Neural progenitor cell (in vitro differentiated cells): ENCODE measurements at regions not wholly inside any gene's neighbourhood (a gene's known extent, or its start where the extent isn't known, plus 50 kb on each side); places are given as distances from the start of the nearest gene placed in this dataset.

ENCODE experiments used
- DNase-seq: peaks from one replicate; pipeline ENCODE4 v3.0.0-alpha.2; 2016; ENCODE audit warnings: low spot score
- H2AFZ ChIP-seq: fragments of 200-600 bp; sonication (generic); replicated peaks from 2 replicates; pipeline ENCODE4 v1.6.1; 2016; ENCODE audit warnings: antibody characterized with exemption
- H3F3A ChIP-seq: fragments of 200-600 bp; sonication (generic); 2 replicates; pipeline ENCODE4 v1.6.1; 2016; ENCODE audit warnings: antibody characterized with exemption, low read depth
- H3K27ac ChIP-seq: fragments of 200-600 bp; sonication (generic); 2 replicates; pipeline ENCODE4 v1.5.1; 2016; ENCODE audit warnings: mild to moderate bottlenecking
- H3K27me3 ChIP-seq: fragments of 200-600 bp; sonication (generic); 2 replicates; pipeline ENCODE4 v1.6.1; 2016; ENCODE audit warnings: mild to moderate bottlenecking, moderate library complexity
- H3K36me3 ChIP-seq: fragments of 200-600 bp; sonication (generic); 2 replicates; pipeline ENCODE4 v1.5.1; 2016
- H3K4me1 ChIP-seq: fragments of 200-600 bp; sonication (generic); 2 replicates; pipeline ENCODE4 v1.6.1; 2016; ENCODE audit warnings: mixed run types
- H3K4me2 ChIP-seq: fragments of 200-600 bp; sonication (generic); 2 replicates; pipeline ENCODE4 v1.6.1; 2016
- H3K4me3 ChIP-seq: fragments of 200-600 bp; sonication (generic); 2 replicates; pipeline ENCODE4 v1.5.1; 2016
- H3K79me2 ChIP-seq: fragments of 200-600 bp; sonication (generic); 2 replicates; pipeline ENCODE4 v1.6.1; 2016; ENCODE audit warnings: low read depth
- H3K9ac ChIP-seq: fragments of 200-600 bp; sonication (generic); 2 replicates; pipeline ENCODE4 v1.6.1; 2016
- H3K9me3 ChIP-seq: fragments of 200-600 bp; sonication (generic); 2 replicates; pipeline ENCODE4 v1.5.1; 2016; ENCODE audit warnings: low read depth
- H4K20me1 ChIP-seq: fragments of 200-600 bp; sonication (generic); 2 replicates; pipeline ENCODE4 v1.6.1; 2016; ENCODE audit warnings: low read depth
- H3K27ac Mint-ChIP-seq: 3 replicates; pipeline ENCODE4 v1.8.0; 2021; ENCODE audit warnings: mixed read lengths
- H3K27me3 Mint-ChIP-seq: 2 replicates; pipeline ENCODE4 v1.8.0; 2022; ENCODE audit warnings: low read depth, mild to moderate bottlenecking, inconsistent platforms, moderate library complexity, mixed read lengths; ENCODE audit not compliant: insufficient read depth
- H3K36me3 Mint-ChIP-seq: 3 replicates; pipeline ENCODE4 v1.8.0; 2021; ENCODE audit warnings: mixed read lengths
- H3K4me1 Mint-ChIP-seq: 3 replicates; pipeline ENCODE4 v1.8.0; 2021; ENCODE audit warnings: mixed read lengths
- H3K4me3 Mint-ChIP-seq: 3 replicates; pipeline ENCODE4 v1.8.0; 2021; ENCODE audit warnings: mild to moderate bottlenecking, moderate library complexity, mixed read lengths
- H3K9me3 Mint-ChIP-seq: 3 replicates; pipeline ENCODE4 v1.8.0; 2020; ENCODE audit warnings: mixed read lengths
- CTCF ChIP-seq: fragments of 200-600 bp; sonication (generic); IDR thresholded peaks from 2 replicates; pipeline ENCODE4 v1.5.1; 2017; ENCODE audit warnings: antibody characterized with exemption, mild to moderate bottlenecking
- EZH2 ChIP-seq: fragments of 200-600 bp; sonication (generic); IDR thresholded peaks from 2 replicates; pipeline ENCODE4 v1.6.1; 2017; ENCODE audit warnings: antibody characterized with exemption, mild to moderate bottlenecking, moderate library complexity
- EZH2phosphoT487 ChIP-seq: fragments of 200-600 bp; sonication (generic); IDR thresholded peaks from 2 replicates; pipeline ENCODE4 v1.6.1; 2017; ENCODE audit warnings: antibody characterized with exemption

- peaks cover 6% of the 10 kb centered on the region for H3K4me1 Mint-ChIP-seq
These were observed 405.8 kb downstream of the ATP23 start for GRCh38 chr12:58347188-58347587.

DNA sequence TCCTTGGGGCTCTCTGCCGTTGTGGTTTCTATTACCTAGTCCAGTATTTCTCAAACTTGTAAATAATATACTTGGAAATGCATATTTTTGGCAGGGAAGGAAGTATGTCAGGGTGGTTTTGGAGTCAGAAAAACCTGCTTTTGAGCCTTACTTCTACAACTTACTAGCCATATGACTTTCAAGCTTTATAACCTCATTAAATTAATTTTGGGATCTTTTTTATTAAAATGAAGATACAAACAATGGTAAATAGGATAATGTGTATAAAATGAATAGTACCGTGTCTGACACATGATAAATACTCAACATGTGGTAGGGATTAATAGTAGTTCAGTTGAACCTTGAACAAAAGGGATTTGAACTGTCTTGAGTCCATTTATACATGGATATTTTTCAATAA, 406.3 kb downstream of the ATP23 start:
- H2AFZ ChIP-seq = no peak overlapping the region
- peaks cover 6% of the 10 kb centered on the region for H3K4me1 Mint-ChIP-seq
- H3K36me3 ChIP-seq = no peaks in the 10 kb centered on the region
- H3K4me1 ChIP-seq = no peaks in the 10 kb centered on the region
- peaks cover 7% of the 10 kb centered on the region for H3K9me3 Mint-ChIP-seq
- H3K4me3 Mint-ChIP-seq = no peak overlapping the region
- H3K4me3 ChIP-seq = no peak overlapping the region
- no peaks in the 10 kb centered on the region for H3K79me2 ChIP-seq
- H3K4me2 ChIP-seq = no peak overlapping the region
- no peak overlapping the region for H3K9ac ChIP-seq
- DNase-seq = no peak
- H3K9me3 ChIP-seq = no peaks in the 10 kb centered on the region
- no peak overlapping the region for H3K27ac ChIP-seq
- H3K27me3 Mint-ChIP-seq = peaks cover 2% of the 10 kb centered on the region
- no peaks in the 10 kb centered on the region for H4K20me1 ChIP-seq
- H3K27ac Mint-ChIP-seq = no peak overlapping the region
- H3K36me3 Mint-ChIP-seq = no peaks in the 10 kb centered on the region
- H3F3A ChIP-seq = no peaks in the 10 kb centered on the region
- TF ChIP-seq EZH2 (no peak), EZH2phosphoT487 (no peak)
- no peaks in the 10 kb centered on the region for H3K27me3 ChIP-seq

More at GRCh38 chr12:58347188-58347587, 405.8 kb downstream of the ATP23 start:
- H3K36me3 Mint-ChIP-seq = no peaks in the 10 kb centered on the region
- H3F3A ChIP-seq = no peaks in the 10 kb centered on the region
- H3K27ac ChIP-seq = no peak overlapping the region
- H3K36me3 ChIP-seq = no peaks in the 10 kb centered on the region
- H3K4me1 ChIP-seq = no peaks in the 10 kb centered on the region
- H3K27me3 ChIP-seq = no peaks in the 10 kb centered on the region
- peaks cover 2% of the 10 kb centered on the region for H3K27me3 Mint-ChIP-seq
- H2AFZ ChIP-seq = no peak overlapping the region
- no peak overlapping the region for H3K4me2 ChIP-seq
- H3K4me3 Mint-ChIP-seq = no peak overlapping the region
- H3K9me3 ChIP-seq = no peaks in the 10 kb centered on the region
- no peak for DNase-seq
- H3K27ac Mint-ChIP-seq = no peak overlapping the region
- peaks cover 7% of the 10 kb centered on the region for H3K9me3 Mint-ChIP-seq
- H3K4me3 ChIP-seq = no peak overlapping the region
- H3K79me2 ChIP-seq = no peaks in the 10 kb centered on the region
- H4K20me1 ChIP-seq = no peaks in the 10 kb centered on the region
- TF ChIP-seq EZH2phosphoT487 (no peak), EZH2 (no peak), CTCF (no peak)
- H3K9ac ChIP-seq = no peak overlapping the region

DNA sequence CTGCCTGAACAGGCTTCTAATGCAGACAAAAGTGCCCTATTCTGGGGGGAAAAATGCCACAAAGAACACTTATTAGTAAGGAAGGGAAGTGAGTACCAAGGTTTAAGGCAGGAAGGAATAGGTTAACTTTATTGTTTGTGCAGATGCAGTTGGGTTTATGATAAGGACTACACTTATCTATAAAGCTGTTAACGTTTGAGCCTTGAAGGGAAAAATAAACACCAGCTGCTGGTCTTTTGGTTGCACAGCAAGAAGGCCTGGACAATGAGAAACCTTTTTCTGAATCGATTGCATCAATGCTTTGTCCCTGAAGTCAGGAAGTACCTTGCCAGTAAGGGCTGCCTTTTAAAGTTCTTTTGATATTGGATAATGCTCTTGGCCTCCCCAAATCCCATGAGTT, 407.8 kb downstream of the ATP23 start:
- Mint-ChIP-seq H3K4me3 (no peak overlapping the region), H3K27me3 (no peaks in the 10 kb centered on the region), H3K4me1 (peaks cover 6% of the 10 kb centered on the region), H3K36me3 (no peaks in the 10 kb centered on the region), H3K9me3 (peaks cover 7% of the 10 kb centered on the region), H3K27ac (no peak overlapping the region)
- no peaks in the 10 kb centered on the region for H3K9me3 ChIP-seq
- no peak overlapping the region for H3K4me3 ChIP-seq
- H3K79me2 ChIP-seq = no peaks in the 10 kb centered on the region
- H3K36me3 ChIP-seq = no peaks in the 10 kb centered on the region
- no peaks in the 10 kb centered on the region for H3K27me3 ChIP-seq
- no peak overlapping the region for H3K4me2 ChIP-seq
- no peak for DNase-seq
- no peak overlapping the region for H3K9ac ChIP-seq
- H4K20me1 ChIP-seq = no peaks in the 10 kb centered on the region
- no peak overlapping the region for H3K27ac ChIP-seq
- no peak overlapping the region for H2AFZ ChIP-seq
- no peak for TF ChIP-seq EZH2phosphoT487
- TF ChIP-seq EZH2 = no peak
- TF ChIP-seq CTCF = no peak
- peaks cover 7% of the 10 kb centered on the region for H3K4me1 ChIP-seq
- no peaks in the 10 kb centered on the region for H3F3A ChIP-seq

DNA sequence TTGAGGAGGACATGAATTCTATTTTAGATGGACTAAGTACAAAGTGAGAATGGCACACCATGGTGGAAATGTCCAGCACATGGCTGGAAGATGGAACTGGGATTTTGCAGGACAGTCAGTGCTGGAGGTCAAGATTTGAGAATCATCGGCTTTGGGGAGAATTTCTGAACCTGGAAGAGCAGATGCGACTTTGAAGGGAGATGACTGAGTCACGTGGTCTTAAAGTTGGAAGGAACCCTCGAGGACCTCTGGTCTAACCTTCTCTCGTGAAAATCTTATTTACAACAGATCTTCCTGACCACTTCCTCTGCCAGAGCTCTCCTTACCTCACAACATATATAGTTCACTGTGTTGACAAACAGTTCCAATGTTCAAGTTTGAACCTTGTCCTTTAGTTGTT, 415.4 kb downstream of the ATP23 start:
- H2AFZ ChIP-seq = no peak overlapping the region
- TF ChIP-seq EZH2phosphoT487 = no peak
- no peak for TF ChIP-seq EZH2
- no peak for TF ChIP-seq CTCF
- H3K9ac ChIP-seq = no peak overlapping the region
- no peaks in the 10 kb centered on the region for H3K79me2 ChIP-seq
- no peaks in the 10 kb centered on the region for H3F3A ChIP-seq
- Mint-ChIP-seq H3K9me3 (no peaks in the 10 kb centered on the region), H3K36me3 (no peaks in the 10 kb centered on the region), H3K27ac (no peak overlapping the region), H3K27me3 (peaks cover 4% of the 10 kb centered on the region), H3K4me1 (no peaks in the 10 kb centered on the region), H3K4me3 (no peak overlapping the region)
- no peak for DNase-seq
- no peaks in the 10 kb centered on the region for H4K20me1 ChIP-seq
- no peaks in the 10 kb centered on the region for H3K36me3 ChIP-seq
- no peak overlapping the region for H3K27ac ChIP-seq
- H3K4me1 ChIP-seq = peaks cover 7% of the 10 kb centered on the region
- no peak overlapping the region for H3K4me3 ChIP-seq
- H3K9me3 ChIP-seq = no peaks in the 10 kb centered on the region
- H3K4me2 ChIP-seq = no peak overlapping the region
- no peaks in the 10 kb centered on the region for H3K27me3 ChIP-seq
